D341Med (cell line): ENCODE measurements at regions not wholly inside any gene's neighbourhood (a gene's known extent, or its start where the extent isn't known, plus 50 kb on each side); places are given as distances from the start of the nearest gene placed in this dataset.

Experiments
- DNase-seq: peaks from one replicate; pipeline ENCODE4 v3.0.0; 2012; ENCODE audit warnings: low spot score

- DNase-seq = no peak
These were observed 199.8 kb upstream of the ZIC3 start for GRCh38 chrX:137366018-137366633.

GRCh38 chrX:137363559-137363958, 202.4 kb upstream of the ZIC3 start:
- DNase-seq = no peak

GRCh38 chrX:137362583-137362982, 203.3 kb upstream of the ZIC3 start:
- no peak for DNase-seq

DNA sequence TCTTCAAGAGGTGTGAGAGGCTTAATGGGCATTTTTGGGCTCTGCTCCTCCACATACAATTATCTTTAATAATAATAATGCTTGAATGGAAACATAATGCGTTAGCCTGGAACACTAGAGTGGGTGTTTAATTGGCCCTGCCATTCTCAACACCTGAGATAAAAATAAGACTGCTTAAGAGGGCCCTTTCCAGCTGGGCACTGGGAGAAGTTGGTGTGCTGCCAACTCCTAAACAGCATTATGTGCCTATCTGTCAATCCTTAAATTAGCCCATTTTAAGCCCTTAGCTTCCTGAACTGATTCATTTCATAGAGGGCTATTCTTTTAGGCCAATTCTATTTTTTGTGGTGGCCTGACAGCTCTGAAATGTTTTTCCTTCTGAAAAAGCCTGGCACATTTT, 211.1 kb upstream of the ZIC3 start:
- DNase-seq = peak; percentile 58

DNA sequence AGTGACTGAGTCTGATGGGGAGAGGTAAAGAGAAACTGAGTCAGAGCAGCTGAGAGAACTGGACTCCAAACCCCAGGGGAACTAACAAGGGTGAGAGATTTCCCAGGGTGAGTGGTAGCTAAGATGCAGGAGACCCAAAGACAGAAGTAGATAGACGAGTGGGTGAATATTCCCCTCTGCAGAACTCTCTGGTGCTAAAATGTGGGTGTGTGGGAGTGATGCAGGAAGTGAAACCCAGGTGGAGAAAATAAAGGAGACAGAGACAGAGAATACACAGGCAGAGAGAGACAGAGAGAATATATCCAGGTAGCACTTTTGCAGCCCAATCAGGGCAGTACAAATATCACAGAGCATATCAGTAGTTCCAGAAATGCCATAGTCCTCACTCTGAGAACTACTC, 212.5 kb upstream of the ZIC3 start:
- DNase-seq = no peak

- no peak for DNase-seq
These were observed 213.7 kb upstream of the ZIC3 start for GRCh38 chrX:137352101-137352660.

- no peak for DNase-seq
These were observed 223.0 kb upstream of the ZIC3 start for GRCh38 chrX:137342969-137343368.

DNA sequence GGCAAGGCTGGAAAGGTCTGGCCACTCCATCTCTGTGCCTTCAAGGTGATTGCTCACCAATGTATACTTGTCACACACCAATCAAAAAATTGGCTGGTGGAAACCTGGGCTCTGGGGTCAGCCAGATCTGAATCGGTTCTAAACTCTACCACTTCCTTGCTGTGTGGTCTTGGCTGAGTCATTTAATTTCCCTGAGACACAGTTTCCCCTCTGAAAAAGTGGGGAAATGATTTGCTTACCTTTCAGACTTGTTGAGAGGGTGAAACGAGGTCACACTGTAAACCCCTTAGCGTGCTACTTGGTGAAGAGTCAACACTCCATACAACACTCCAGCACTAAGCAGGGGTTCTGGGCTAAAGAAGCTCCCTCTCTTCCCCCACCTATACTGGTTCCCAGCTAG, 252.3 kb upstream of the ZIC3 start:
- no peak for DNase-seq

- DNase-seq = no peak
These were observed 260.5 kb upstream of the ZIC3 start for GRCh38 chrX:137305404-137305803.

- no peak for DNase-seq
These were observed 263.4 kb upstream of the GPR101 start for GRCh38 chrX:137297167-137297566.

- no peak for DNase-seq
These were observed 256.2 kb upstream of the GPR101 start for GRCh38 chrX:137290011-137290410.

- no peak for DNase-seq
These were observed 253.4 kb upstream of the GPR101 start for GRCh38 chrX:137287191-137287590.

DNA sequence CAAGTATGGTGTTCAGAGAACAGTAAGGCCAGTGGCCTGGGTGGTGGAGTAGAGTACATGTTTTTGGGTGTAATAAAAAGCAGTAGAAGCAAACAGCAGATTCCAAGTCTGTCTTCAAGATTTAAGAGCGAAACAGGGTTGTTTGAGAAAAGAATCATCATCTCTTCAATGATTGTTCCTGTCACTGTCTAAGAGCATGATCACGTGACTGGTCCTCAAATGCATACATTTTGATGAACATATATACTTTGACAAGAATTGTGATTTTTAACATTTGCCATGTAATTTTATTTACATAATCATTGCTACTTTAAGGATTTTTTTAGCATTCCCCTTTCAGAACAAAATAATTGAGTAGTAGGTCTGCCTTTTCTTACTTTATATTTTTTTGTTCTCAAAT, 252.6 kb upstream of the GPR101 start:
- DNase-seq = no peak

- DNase-seq = no peak
These were observed 245.0 kb upstream of the GPR101 start for GRCh38 chrX:137278825-137279224.

DNA sequence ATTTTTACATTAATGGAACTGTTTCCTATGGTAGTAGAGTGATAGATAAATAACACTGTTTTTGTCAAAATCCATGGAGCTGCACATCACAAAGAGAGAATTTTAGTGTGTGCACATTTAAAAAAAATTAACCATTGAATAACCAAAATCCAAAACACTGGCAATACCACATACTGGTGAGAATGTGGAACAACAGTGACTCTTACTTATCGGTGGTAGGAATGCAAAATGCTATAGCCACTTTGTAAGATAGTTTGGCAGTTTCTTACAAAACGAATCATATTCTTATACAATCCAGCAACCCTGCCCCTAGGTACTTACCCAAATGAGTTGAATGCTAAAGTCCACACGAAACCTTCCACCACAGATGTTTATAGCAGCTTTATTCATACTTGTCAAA, 229.6 kb upstream of the GPR101 start:
- DNase-seq = no peak

DNA sequence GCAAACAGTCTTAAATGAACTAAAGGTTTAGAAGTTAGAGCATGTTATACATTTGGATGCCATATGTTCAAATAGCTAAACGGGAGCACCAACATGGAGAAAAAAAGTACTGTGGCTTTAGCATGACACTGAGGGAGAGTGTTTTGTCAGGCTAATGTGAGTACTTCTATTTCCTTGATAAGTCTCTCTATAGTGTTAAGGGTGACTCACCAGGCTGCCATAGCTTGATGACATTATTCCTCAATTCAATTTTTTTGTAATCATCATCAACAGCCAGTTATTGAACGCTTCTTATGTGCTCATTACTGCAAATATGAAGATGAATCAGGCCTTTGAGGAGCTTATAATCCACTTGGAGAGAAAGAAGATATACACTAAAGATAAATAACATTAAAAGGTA, 211.4 kb upstream of the GPR101 start:
- DNase-seq = no peak

GRCh38 chrX:137236837-137237236, 203.0 kb upstream of the GPR101 start:
- DNase-seq = no peak

DNA sequence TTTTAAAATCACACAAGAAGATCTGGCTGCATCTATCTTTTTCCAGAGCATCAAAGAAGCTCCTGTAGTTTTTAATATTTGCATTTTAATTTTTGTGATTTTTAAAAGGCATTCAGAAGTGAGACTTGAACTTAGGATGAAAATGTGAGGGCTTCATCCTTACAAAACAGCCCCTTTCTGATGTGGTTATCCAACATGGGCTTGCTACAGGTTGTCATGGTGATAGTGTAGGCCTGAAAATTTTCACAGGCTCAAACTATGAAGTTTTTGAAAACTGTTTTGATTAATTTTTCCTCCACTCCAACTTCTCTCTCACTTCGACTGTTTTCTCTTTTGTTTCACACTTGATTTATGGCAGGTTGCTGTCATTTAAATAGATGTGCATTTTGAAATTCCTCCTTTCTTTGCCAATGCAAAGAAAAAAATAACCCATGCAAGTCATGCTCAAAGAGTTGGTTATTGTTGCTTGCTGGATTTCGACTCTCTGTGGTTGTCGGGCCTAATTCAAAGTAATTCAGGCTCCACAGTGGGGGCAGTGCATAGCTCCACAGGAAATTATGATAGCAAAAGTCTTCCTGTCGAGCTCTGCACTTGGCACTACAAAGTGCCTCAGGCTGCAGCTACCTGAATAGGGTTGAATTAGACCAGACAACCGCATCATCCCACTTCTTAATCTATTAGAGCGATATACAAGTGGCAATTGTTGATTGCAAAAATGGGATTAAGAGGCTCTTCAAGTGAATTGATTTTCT, 201.0 kb upstream of the GPR101 start:
- DNase-seq = no peak

GRCh38 chrX:137233478-137233877, 199.7 kb upstream of the GPR101 start:
- DNase-seq = no peak

- no peak for DNase-seq
These were observed 193.4 kb upstream of the GPR101 start for GRCh38 chrX:137227151-137227550.

- no peak for DNase-seq
These were observed 181.7 kb upstream of the GPR101 start for GRCh38 chrX:137215467-137215866.

DNA sequence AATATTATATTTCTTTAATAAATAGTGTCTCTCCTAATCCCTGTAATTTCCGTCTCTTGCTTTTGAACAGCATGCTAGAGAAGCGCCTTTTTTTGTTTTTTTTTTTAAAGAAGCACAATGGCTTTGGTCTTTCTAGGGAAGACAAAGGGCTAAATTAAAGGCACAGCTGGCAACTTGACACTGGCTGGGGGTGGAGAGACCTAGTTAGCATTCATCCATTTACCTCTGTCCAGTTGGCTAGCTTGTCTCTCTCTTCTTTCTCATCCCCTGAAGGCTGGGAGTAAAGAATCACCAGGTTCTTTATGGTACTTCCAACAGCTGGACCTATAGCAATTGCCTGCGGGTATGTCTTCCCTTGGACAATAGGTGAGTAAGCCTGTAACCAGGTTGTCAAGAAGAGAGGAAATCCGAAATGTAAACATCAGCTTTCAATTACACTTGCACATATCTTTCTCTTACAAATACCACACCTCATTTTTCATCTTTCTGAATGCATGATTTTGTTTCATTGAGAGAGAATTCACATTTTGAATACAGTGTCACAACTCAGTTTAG, 178.4 kb upstream of the GPR101 start:
- no peak for DNase-seq

GRCh38 chrX:137198040-137198439, 164.2 kb upstream of the GPR101 start:
- DNase-seq = no peak
